ENCODE measurements at regions not wholly inside any gene's neighbourhood (a gene's known extent, or its start where the extent isn't known, plus 50 kb on each side); places are given as distances from the start of the nearest gene placed in this dataset.

GRCh38 chr6:167719920-167720319 is 106.8 kb upstream of the AFDN start:
- no peak for TF ChIP-seq POLR2A (IDR thresholded peaks at IDR 0.05; ENCODE audit: low read length)
- TF ChIP-seq CTCF (IDR thresholded peaks at IDR 0.05): no peak
- no peak for TF ChIP-seq HDAC2 (IDR thresholded peaks at IDR 0.05)
- no peak for TF ChIP-seq KDM5A (IDR thresholded peaks at IDR 0.05)
- TF ChIP-seq FOSL2 (IDR thresholded peaks at IDR 0.05): no peak
- no peak for TF ChIP-seq FOSL2 (CRISPR knock-in tag; IDR thresholded peaks at IDR 0.05)
- no peak for TF ChIP-seq RCOR1 (IDR thresholded peaks at IDR 0.05; ENCODE audit: low read depth, low read length)
- no peak for TF ChIP-seq EP300 (IDR thresholded peaks at IDR 0.05)
- TF ChIP-seq MAX (IDR thresholded peaks at IDR 0.05): no peak
- no peak for TF ChIP-seq BCL3 (IDR thresholded peaks at IDR 0.05)
- TF ChIP-seq POLR2AphosphoS2 (conservative IDR thresholded peaks at IDR 0.05; ENCODE audit: low read length): no peak
- no peak for TF ChIP-seq REST (IDR thresholded peaks at IDR 0.05)
- TF ChIP-seq USF2 (IDR thresholded peaks at IDR 0.05): no peak
- no peak for TF ChIP-seq JUN (IDR thresholded peaks at IDR 0.05)
